Duodenal mucosa (tissue), 2 donors: ENCODE measurements at regions not wholly inside any gene's neighbourhood (a gene's known extent, or its start where the extent isn't known, plus 50 kb on each side); places are given as distances from the start of the nearest gene placed in this dataset.
"Not testable (repeated sequence)": the region's sequence is repeated elsewhere in the genome, so short reads cannot be mapped to it uniquely, and the experiment has no call there.

Experiments
- H3K27ac ChIP-seq: one replicate; pipeline ENCODE4 v1.7.0; 2013; ENCODE audit warnings: low read depth, low read length
- H3K27me3 ChIP-seq, 2 donors: one replicate each; pipeline ENCODE4 v1.7.0; 2013; ENCODE audit warnings: low read length in 2 of 2, control low read depth in 1 of 2; ENCODE audit not compliant: insufficient read depth in 2 of 2, control insufficient read depth in 1 of 2
- H3K36me3 ChIP-seq, 2 donors: one replicate each; pipeline ENCODE4 v1.7.0; 2013; ENCODE audit warnings: low read length in 2 of 2, control low read depth in 1 of 2; ENCODE audit not compliant: insufficient read depth in 2 of 2, control insufficient read depth in 1 of 2
- H3K4me1 ChIP-seq, 2 donors: one replicate each; pipeline ENCODE4 v1.7.0; 2013; ENCODE audit warnings: low read length in 2 of 2, control low read depth in 1 of 2; ENCODE audit not compliant: insufficient read depth in 2 of 2, control insufficient read depth in 1 of 2
- H3K4me3 ChIP-seq, 2 donors: one replicate each; pipeline ENCODE4 v1.7.0; 2013; ENCODE audit warnings: low read length in 2 of 2, low read depth in 1 of 2
- H3K9ac ChIP-seq, 2 donors: one replicate each; pipeline ENCODE4 v1.7.0; 2013; ENCODE audit warnings: low read length in 2 of 2, low read depth in 1 of 2
- H3K9me3 ChIP-seq, 2 donors: one replicate each; pipeline ENCODE4 v1.7.0; 2013; ENCODE audit warnings: low read length in 2 of 2, control low read depth in 1 of 2; ENCODE audit not compliant: control insufficient read depth in 1 of 2

DNA sequence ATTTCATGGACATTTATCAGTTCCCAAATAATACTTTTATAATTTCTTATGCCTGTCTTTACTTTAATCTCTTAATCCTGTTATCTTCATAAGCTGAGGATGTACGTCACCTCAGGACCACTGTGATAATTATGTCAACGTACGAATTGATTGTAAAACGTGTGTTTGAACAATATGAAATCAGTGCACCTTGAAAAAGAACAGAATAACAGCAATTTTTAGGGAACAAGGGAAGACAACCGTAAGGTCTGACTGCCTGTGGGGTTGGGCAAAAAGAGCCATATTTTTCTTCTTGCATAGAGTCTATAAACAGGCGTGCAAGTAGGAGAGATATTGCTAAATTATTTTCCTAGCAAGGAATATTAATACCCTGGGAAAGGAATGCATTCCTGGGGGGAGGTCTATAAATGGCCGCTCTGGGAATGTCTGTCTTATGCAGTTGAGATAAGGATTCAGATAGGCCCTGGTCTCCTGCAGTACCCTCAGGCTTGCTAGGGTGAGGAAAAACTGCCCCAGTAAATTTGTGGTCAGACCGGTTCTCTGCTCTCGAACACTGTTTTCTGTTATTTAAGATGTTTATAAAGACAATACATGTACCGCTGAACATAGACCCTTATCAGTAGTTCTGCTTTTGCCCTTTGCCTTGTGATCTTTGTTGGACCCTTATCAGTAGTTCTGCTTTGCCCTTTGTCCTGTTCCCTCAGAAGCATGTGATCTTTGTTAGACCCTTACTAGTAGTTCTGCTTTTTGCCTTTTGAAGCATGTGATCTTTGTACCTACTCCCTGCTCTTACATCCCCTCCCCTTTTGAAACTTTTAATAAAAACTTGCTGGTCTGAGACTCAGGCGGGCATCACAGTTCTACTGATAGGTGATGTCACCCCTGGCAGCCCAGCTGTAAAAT is 83.4 kb upstream of the SERBP1 start:
- not testable (repeated sequence) for H3K4me3 ChIP-seq, H3K27me3 ChIP-seq, H3K4me1 ChIP-seq, H3K36me3 ChIP-seq, H3K27ac ChIP-seq, H3K9ac ChIP-seq
- peaks cover 8 to 13% of the 10 kb centered on the region in 2 donors for H3K9me3 ChIP-seq

DNA sequence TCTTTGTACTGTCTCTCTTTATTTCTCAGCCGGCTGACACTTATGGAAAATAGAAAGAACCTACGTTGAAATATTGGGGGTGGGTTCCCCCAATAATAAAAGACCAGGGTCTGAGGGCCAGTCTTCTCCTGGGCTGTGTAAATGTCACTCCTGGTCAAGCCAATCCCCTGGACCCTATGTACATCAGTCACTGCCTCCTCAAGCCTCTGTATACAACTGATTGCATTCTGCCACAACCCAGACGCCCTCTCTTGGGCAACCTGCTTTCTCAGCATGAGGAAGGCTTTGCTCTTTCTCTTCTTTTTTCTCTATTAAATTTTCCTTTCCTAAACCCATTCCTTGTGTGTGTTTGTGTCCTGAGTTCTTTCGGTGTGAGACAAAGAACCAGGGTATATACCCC is 84.1 kb upstream of the SERBP1 start:
- Histone ChIP-seq H3K9ac (no peak overlapping the region), H3K27me3 (no peaks in the 10 kb centered on the region), H3K4me1 (no peaks in the 10 kb centered on the region), H3K27ac (no peak overlapping the region), H3K4me3 (no peak overlapping the region), H3K36me3 (no peaks in the 10 kb centered on the region), H3K9me3 (peaks cover 8 to 13% of the 10 kb centered on the region in 2 donors)

DNA sequence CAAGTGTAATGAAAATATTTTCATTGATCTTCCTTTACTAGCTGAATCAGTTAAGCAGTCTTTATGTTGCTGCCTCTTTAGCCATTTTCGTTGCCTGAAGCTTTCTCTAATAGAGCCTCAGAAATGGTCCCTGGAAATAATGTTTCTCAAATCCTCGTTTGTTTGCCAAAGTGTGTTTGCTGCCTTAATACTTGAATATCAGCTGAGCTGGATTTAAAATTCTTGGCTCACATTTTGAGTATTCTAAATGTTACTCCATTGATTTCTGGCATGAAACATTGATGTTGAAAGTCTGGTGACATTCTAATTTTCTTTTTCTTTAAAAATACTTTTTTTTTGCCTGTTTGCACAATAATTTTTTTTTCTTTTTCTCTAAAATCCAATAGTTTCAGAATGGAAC is 84.6 kb upstream of the SERBP1 start:
- H3K9ac ChIP-seq, result no peak overlapping the region

DNA sequence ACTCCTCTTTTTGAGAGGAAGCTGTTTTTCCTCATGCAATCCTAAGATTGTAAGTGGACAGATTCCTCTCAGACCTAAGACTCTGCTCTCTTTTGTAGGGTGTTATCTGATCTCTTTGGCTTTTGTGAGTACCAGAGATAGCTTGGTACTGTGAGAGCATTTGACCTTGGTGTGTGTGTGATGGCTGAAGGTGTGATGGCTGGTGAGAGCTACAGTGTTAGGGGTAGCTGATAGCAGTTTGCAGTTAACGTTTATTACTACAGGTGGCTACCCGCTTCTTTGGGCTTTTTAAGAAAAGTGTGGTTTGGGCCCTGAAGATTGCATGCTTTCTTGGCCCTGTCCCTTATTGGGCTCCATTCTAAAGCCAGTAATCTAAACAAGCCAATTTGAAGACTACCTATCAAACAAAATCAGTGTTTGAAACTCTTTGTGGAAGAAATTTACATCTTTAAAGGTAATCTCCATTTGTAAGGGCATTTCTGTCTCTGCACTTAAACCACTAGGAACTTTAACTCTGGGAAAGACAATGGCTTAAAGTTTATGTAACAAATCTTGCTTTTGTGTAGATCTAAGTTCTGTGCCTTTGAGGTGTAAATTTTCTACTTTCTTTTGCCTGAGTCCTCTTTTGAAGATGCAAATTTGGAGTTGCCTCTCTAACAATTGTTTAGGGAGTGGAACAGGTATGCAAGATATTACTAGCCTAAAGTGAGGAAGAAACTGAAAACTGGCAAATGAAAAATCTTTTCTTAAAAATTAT is 85.3 kb upstream of the SERBP1 start:
- H3K9me3 ChIP-seq, result peaks cover 8 to 13% of the 10 kb centered on the region in 2 donors
- H3K27me3 ChIP-seq, result no peaks in the 10 kb centered on the region
- no peaks in the 10 kb centered on the region for H3K36me3 ChIP-seq
- H3K4me1 ChIP-seq, result no peaks in the 10 kb centered on the region
- no peak overlapping the region for H3K27ac ChIP-seq
- no peak overlapping the region for H3K9ac ChIP-seq
- no peak overlapping the region for H3K4me3 ChIP-seq

More for the DNA sequence above, 84.6 kb upstream of the SERBP1 start:
- peaks cover 8 to 13% of the 10 kb centered on the region in 2 donors for H3K9me3 ChIP-seq
- no peaks in the 10 kb centered on the region for H3K36me3 ChIP-seq
- no peaks in the 10 kb centered on the region for H3K27me3 ChIP-seq
- no peaks in the 10 kb centered on the region for H3K4me1 ChIP-seq
- H3K27ac ChIP-seq, result no peak overlapping the region
- no peak overlapping the region for H3K4me3 ChIP-seq

DNA sequence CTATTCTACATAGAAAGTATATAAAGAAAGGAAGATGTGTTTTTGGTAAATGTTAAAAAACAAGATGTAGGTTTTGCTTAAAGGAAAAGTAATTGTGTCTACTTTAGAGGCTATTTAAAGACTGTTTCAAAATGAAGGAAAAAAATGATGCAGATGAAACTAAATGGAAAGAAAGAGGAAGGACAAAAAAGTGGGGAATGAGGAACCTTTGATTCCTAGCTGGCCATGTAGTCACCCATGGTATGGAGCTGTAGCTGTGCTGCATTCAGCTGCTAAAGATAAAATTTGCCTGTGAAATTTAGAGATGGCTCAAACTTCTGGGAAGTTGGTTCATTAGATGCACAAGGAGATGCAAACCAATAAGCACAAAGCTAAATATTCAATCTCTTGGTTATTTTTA is 86.8 kb upstream of the SERBP1 start:
- Histone ChIP-seq H3K9ac (no peak overlapping the region), H3K4me1 (no peaks in the 10 kb centered on the region), H3K9me3 (peaks cover 8 to 13% of the 10 kb centered on the region in 2 donors), H3K36me3 (no peaks in the 10 kb centered on the region), H3K27me3 (no peaks in the 10 kb centered on the region), H3K27ac (no peak overlapping the region), H3K4me3 (no peak overlapping the region)

DNA sequence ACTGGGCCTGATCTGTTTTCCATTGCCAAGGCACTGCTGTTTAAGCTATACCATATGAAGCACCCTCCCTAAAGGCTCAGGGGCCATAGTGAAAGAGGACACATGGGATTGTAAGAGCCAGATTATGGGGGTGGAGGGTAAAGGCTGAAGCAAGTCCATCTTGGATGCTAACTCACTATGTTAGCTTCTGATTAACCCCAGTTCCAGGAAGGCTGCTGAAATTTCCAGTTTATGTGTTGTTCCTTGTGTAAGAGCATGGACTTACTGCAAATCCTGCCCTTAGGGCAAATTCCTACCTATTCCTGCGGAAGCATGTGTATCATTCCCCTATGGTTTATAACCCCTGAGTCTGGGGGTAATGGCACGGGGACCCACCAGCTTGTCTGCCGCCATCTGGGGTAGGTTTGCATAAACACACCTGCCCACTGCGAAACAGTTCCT is 91.8 kb upstream of the SERBP1 start:
- H3K4me3 ChIP-seq, result no peak overlapping the region
- H3K4me1 ChIP-seq, result no peaks in the 10 kb centered on the region
- H3K27ac ChIP-seq, result no peak overlapping the region
- peaks cover 0 to 6% of the 10 kb centered on the region in 2 donors for H3K9me3 ChIP-seq
- H3K9ac ChIP-seq, result no peak overlapping the region
- H3K27me3 ChIP-seq, result no peaks in the 10 kb centered on the region
- H3K36me3 ChIP-seq, result no peaks in the 10 kb centered on the region

DNA sequence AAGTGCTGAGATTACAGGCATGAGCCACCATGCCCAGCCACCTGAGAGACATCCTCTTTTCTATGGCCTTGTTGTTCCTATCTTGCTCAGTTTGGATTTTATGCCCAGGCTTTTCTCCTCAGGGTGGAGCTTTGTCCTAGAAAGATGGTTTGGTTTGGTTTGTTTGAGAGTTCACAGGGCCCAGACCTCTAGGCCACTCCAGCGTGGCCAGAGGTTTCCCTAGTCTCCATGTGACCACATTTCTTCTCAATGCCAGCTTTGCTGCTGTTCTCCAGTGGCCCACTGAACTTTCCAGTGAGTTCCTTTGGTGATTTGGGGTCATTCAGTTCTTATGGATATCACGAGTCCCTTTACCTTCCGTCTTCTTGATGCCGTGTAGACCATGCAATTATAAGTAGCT is 92.6 kb upstream of the SERBP1 start:
- Histone ChIP-seq H3K36me3 (no peaks in the 10 kb centered on the region), H3K4me3 (no peak overlapping the region), H3K9ac (no peak overlapping the region), H3K27ac (no peak overlapping the region), H3K27me3 (no peaks in the 10 kb centered on the region), H3K9me3 (peaks cover 0 to 6% of the 10 kb centered on the region in 2 donors), H3K4me1 (no peaks in the 10 kb centered on the region)

DNA sequence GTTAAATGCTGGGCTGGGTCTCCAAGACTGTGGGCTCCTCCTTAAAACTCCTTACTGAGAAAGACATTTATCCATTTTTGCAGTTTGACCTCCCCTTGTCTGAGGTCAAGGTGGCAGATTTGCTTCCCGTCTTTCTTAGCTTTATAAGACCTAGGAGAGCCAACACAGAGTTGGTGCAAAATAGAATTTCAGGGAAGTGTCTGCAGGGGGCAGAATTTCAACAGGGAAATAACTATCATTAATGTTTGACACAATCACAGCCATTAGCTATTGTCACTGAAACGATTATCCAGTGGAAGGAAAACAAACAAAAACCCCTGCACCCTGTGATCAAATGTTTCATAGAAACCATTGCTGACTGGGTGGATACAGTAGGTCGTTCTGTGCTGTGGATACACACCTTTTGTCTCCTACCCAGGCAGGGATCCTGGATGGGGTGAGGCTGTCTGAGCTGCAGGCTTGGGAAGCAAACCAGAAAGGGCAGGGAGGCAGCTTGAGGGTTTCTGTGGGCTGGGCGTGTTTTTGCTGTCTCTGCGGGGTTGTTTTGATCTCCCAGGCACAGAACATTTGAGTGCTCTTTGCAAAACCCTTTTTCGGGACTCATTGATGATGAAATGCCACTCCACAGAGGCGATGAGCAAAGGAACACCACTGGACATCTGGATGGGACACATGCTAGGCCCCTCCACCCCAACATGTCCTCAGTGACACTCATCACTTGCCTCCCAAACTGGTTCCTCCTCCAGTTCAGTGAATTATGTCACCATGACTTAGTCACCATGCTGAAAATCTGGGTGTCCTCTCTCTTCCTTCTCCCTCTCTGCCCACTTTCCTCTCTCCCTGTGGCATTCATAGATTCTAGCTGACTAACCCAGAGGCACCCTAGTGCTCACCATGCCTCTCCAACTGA is 94.2 kb upstream of the SERBP1 start:
- no peak overlapping the region for H3K4me3 ChIP-seq
- no peaks in the 10 kb centered on the region for H3K27me3 ChIP-seq
- H3K27ac ChIP-seq, result no peak overlapping the region
- H3K36me3 ChIP-seq, result no peaks in the 10 kb centered on the region
- H3K9ac ChIP-seq, result no peak overlapping the region
- H3K9me3 ChIP-seq, result no peaks in the 10 kb centered on the region
- no peaks in the 10 kb centered on the region for H3K4me1 ChIP-seq

DNA sequence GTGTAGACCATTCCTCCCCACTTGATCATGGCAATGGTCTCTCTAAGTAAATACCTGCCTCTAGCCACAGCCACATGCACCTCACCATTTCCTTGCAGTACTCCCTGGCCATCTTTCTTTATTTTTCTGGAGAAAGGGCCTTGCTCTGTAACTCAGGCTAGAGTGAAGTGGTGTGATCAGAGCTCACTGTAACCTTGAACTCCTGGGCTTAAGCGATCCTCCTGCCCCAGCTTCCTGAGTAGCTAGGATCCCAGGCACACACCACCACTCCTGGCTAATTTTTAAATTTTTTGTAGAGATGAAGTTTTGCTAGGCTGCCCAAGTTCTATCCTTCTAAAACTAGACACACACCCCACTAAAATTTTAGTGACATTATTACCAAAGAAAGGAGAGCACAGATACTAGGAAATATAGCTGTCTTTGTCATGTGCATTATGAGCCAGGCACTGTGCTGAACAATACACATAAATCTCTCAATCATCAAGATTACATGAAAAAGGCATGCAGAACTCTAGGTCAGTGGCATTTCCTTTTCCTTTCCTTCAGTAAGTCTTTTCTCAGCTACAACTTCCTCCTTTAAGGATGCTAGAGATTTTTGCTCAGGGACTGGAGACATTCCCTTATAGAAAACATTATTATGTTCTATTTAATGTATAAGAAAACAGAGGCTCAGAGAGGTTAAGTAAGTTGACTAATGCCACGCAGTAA is 95.0 kb upstream of the SERBP1 start:
- Histone ChIP-seq H3K27me3 (no peaks in the 10 kb centered on the region), H3K4me3 (no peak overlapping the region), H3K9me3 (no peaks in the 10 kb centered on the region), H3K9ac (no peak overlapping the region), H3K4me1 (no peaks in the 10 kb centered on the region), H3K27ac (no peak overlapping the region), H3K36me3 (no peaks in the 10 kb centered on the region)
